ENCODE measurements at regions not wholly inside any gene's neighbourhood (a gene's known extent, or its start where the extent isn't known, plus 50 kb on each side); places are given as distances from the start of the nearest gene placed in this dataset.

GRCh38 chr10:131419797-131420196 is 108.3 kb upstream of the TCERG1L start:
- Histone ChIP-seq H3K4me1 (ENCODE audit: control insufficient read depth, insufficient read depth, low read length) (no peaks in the 10 kb centered on the region), H3K27ac (ENCODE audit: low read length) (no peak overlapping the region), H3K27me3 (ENCODE audit: control insufficient read depth, insufficient read depth, low read length) (no peaks in the 10 kb centered on the region), H3K36me3 (ENCODE audit: control insufficient read depth, insufficient read depth, low read length) (no peaks in the 10 kb centered on the region), H3K9me3 (ENCODE audit: control insufficient read depth, insufficient read depth, low read length) (no peaks in the 10 kb centered on the region), H3K4me3 (ENCODE audit: low read length) (no peak overlapping the region)
- DNase-seq (no peak), ATAC-seq (no peak)
- H3K4me3 Mint-ChIP-seq, result no peak overlapping the region
- H3K4me1 Mint-ChIP-seq, result no peaks in the 10 kb centered on the region
- H3K36me3 Mint-ChIP-seq, result no peaks in the 10 kb centered on the region
- peaks cover 0 to 4% of the 10 kb centered on the region in 2 donors for H3K27me3 Mint-ChIP-seq (ENCODE audit: low read depth in 2 of 2)
- TF ChIP-seq, protein P1, sequence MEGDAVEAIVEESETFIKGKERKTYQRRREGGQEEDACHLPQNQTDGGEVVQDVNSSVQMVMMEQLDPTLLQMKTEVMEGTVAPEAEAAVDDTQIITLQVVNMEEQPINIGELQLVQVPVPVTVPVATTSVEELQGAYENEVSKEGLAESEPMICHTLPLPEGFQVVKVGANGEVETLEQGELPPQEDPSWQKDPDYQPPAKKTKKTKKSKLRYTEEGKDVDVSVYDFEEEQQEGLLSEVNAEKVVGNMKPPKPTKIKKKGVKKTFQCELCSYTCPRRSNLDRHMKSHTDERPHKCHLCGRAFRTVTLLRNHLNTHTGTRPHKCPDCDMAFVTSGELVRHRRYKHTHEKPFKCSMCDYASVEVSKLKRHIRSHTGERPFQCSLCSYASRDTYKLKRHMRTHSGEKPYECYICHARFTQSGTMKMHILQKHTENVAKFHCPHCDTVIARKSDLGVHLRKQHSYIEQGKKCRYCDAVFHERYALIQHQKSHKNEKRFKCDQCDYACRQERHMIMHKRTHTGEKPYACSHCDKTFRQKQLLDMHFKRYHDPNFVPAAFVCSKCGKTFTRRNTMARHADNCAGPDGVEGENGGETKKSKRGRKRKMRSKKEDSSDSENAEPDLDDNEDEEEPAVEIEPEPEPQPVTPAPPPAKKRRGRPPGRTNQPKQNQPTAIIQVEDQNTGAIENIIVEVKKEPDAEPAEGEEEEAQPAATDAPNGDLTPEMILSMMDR (IDR thresholded peaks at IDR 0.05), result no peak
- 92% methylated on average over 22 of the region's 22 CpGs for whole genome bisulfite sequencing (ENCODE audit: insufficient coverage)
- no peaks in the 10 kb centered on the region for H3K9me3 Mint-ChIP-seq
- intact Hi-C loops (cut with micrococcal nuclease), result no loop called here
- no peak overlapping the region for H3K27ac Mint-ChIP-seq

DNA sequence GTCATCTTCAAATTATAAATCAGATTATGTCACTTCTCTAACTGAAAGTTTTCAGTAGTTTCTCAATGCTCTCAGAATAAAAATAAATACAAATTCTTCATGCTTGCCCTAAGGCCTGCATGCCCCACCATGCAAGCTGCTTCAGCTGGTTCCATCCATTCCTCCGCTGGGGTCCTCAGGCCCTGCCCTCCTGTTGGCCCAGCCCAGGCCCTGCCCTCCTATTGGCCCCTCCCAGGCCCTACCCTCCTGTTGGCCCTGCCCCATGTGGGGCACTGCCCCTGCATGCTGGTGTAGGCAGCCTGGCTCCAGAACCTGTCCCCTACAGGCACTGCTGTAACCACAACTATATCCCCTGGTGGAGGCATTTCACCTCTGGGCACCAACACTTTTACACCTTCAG is 109.3 kb upstream of the TCERG1L start:
- Histone ChIP-seq H3K27ac (ENCODE audit: low read length) (no peak overlapping the region), H3K4me3 (ENCODE audit: low read length) (no peak overlapping the region), H3K36me3 (ENCODE audit: control insufficient read depth, insufficient read depth, low read length) (no peaks in the 10 kb centered on the region), H3K9me3 (ENCODE audit: control insufficient read depth, insufficient read depth, low read length) (no peaks in the 10 kb centered on the region), H3K4me1 (ENCODE audit: control insufficient read depth, insufficient read depth, low read length) (no peaks in the 10 kb centered on the region), H3K27me3 (ENCODE audit: control insufficient read depth, insufficient read depth, low read length) (no peaks in the 10 kb centered on the region)
- Mint-ChIP-seq H3K9me3 (no peaks in the 10 kb centered on the region), H3K36me3 (no peaks in the 10 kb centered on the region), H3K27ac (no peak overlapping the region), H3K4me3 (no peak overlapping the region), H3K27me3 (ENCODE audit: low read depth in 2 of 2) (peaks cover 0 to 4% of the 10 kb centered on the region in 2 donors), H3K4me1 (no peaks in the 10 kb centered on the region)
- DNase-seq (no peak), ATAC-seq (no peak)
- intact Hi-C loops (cut with micrococcal nuclease), result no loop called here
- TF ChIP-seq, protein P1 (IDR thresholded peaks at IDR 0.05), result no peak
- 82% methylated on average over 1 of the region's 1 CpG for WGBS (ENCODE audit: insufficient coverage)

GRCh38 chr10:131421381-131421780 is 109.9 kb upstream of the TCERG1L start:
- Mint-ChIP-seq H3K9me3 (no peaks in the 10 kb centered on the region), H3K4me1 (no peaks in the 10 kb centered on the region), H3K36me3 (no peaks in the 10 kb centered on the region), H3K27me3 (ENCODE audit: low read depth in 2 of 2) (peaks cover 0 to 4% of the 10 kb centered on the region in 2 donors), H3K27ac (no peak overlapping the region), H3K4me3 (no peak overlapping the region)
- no peak for ATAC-seq
- no peak for DNase-seq
- no peaks in the 10 kb centered on the region for H3K4me1 ChIP-seq (ENCODE audit: control insufficient read depth, insufficient read depth, low read length)
- intact Hi-C loops (cut with micrococcal nuclease), result no loop called here
- H3K4me3 ChIP-seq (ENCODE audit: low read length), result no peak overlapping the region
- H3K27ac ChIP-seq (ENCODE audit: low read length), result no peak overlapping the region
- H3K9me3 ChIP-seq (ENCODE audit: control insufficient read depth, insufficient read depth, low read length), result no peaks in the 10 kb centered on the region
- no peaks in the 10 kb centered on the region for H3K36me3 ChIP-seq (ENCODE audit: control insufficient read depth, insufficient read depth, low read length)
- 71% methylated on average over 5 of the region's 5 CpGs for WGBS (ENCODE audit: insufficient coverage)
- TF ChIP-seq, protein P1 (IDR thresholded peaks at IDR 0.05), result no peak
- H3K27me3 ChIP-seq (ENCODE audit: control insufficient read depth, insufficient read depth, low read length), result no peaks in the 10 kb centered on the region

- H3K4me3 ChIP-seq (ENCODE audit: low read length), result no peak overlapping the region
- no peak overlapping the region for H3K27ac ChIP-seq (ENCODE audit: low read length)
- H3K4me1 Mint-ChIP-seq, result no peaks in the 10 kb centered on the region
- DNase-seq (no peak), ATAC-seq (no peak)
- H3K4me1 ChIP-seq (ENCODE audit: control insufficient read depth, insufficient read depth, low read length), result no peaks in the 10 kb centered on the region
- H3K27me3 Mint-ChIP-seq (ENCODE audit: low read depth in 2 of 2), result peaks cover 0 to 4% of the 10 kb centered on the region in 2 donors
- WGBS (ENCODE audit: insufficient coverage), result 87% methylated on average over 10 of the region's 10 CpGs
- TF ChIP-seq, protein P1 (IDR thresholded peaks at IDR 0.05), result no peak
- no peaks in the 10 kb centered on the region for H3K27me3 ChIP-seq (ENCODE audit: control insufficient read depth, insufficient read depth, low read length)
- no peaks in the 10 kb centered on the region for H3K9me3 Mint-ChIP-seq
- H3K27ac Mint-ChIP-seq, result no peak overlapping the region
- H3K36me3 Mint-ChIP-seq, result no peaks in the 10 kb centered on the region
- H3K9me3 ChIP-seq (ENCODE audit: control insufficient read depth, insufficient read depth, low read length), result no peaks in the 10 kb centered on the region
- intact Hi-C loops (cut with micrococcal nuclease), result no loop called here
- no peaks in the 10 kb centered on the region for H3K36me3 ChIP-seq (ENCODE audit: control insufficient read depth, insufficient read depth, low read length)
- no peak overlapping the region for H3K4me3 Mint-ChIP-seq
These were observed 111.2 kb upstream of the TCERG1L start for GRCh38 chr10:131422731-131423130.

All from natural killer cell (primary cell).